Activated CD4-positive, alpha-beta T cell treated with anti-CD3 and anti-CD28 coated beads, Interleukin-2, amount 10 ng/mL, durations not matched to agents 24 days and 14 days (primary cell): ENCODE measurements at regions not wholly inside any gene's neighbourhood (a gene's known extent, or its start where the extent isn't known, plus 50 kb on each side); places are given as distances from the start of the nearest gene placed in this dataset.
"Not testable (repeated sequence)": the region's sequence is repeated elsewhere in the genome, so short reads cannot be mapped to it uniquely, and the experiment has no call there.

Experiments
- DNase-seq: peaks from one replicate; pipeline ENCODE4 v3.0.0; 2022
- H3K27ac Mint-ChIP-seq: one replicate; pipeline ENCODE4 v1.8.0; 2022; ENCODE audit warnings: mild to moderate bottlenecking, mixed read lengths
- H3K27me3 Mint-ChIP-seq: one replicate; pipeline ENCODE4 v1.8.0; 2022; ENCODE audit warnings: mixed read lengths
- H3K36me3 Mint-ChIP-seq: one replicate; pipeline ENCODE4 v1.8.0; 2022; ENCODE audit warnings: low read depth, mild to moderate bottlenecking, mixed read lengths
- H3K4me1 Mint-ChIP-seq: one replicate; pipeline ENCODE4 v1.8.0; 2021; ENCODE audit warnings: mixed read lengths
- H3K4me3 Mint-ChIP-seq: one replicate; pipeline ENCODE4 v1.8.0; 2022; ENCODE audit warnings: mild to moderate bottlenecking, moderate library complexity, mixed read lengths
- H3K9me3 Mint-ChIP-seq: one replicate; pipeline ENCODE4 v1.8.0; 2021; ENCODE audit warnings: mixed read lengths
- intact Hi-C: fragments of 100-400 bp; cut with micrococcal nuclease; formaldehyde crosslinking; loops from one replicate; pipeline ENCODE4 v1.15.1; 2023

DNA sequence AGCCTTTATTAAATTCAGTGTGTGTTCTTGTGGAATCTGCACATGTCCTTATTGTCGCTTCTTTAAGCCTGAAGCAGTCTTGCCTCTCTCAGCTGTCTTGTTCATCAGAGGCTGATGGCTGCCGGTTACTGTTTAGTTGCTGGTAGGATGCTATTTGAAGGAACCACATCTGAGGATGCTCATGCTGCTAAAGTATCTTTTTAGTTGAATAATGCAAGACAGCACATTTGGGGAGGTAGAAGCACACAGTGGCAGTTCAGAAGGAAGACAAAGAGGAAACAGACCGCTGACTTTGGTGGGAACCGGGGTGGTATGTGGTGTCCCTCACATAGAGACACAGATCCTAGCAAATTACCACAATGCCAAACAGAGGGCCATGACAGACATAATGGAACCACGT, 144.2 kb upstream of the HDDC2 start:
- H3K4me1 Mint-ChIP-seq = no peaks in the 10 kb centered on the region
- no peak for DNase-seq
- H3K27ac Mint-ChIP-seq = no peak overlapping the region
- intact Hi-C loops = no loop called here
- peaks cover 2% of the 10 kb centered on the region for H3K27me3 Mint-ChIP-seq
- no peak overlapping the region for H3K4me3 Mint-ChIP-seq
- no peaks in the 10 kb centered on the region for H3K9me3 Mint-ChIP-seq
- no peaks in the 10 kb centered on the region for H3K36me3 Mint-ChIP-seq

- intact Hi-C loops = no loop called here
- Mint-ChIP-seq H3K36me3 (no peaks in the 10 kb centered on the region), H3K4me1 (no peaks in the 10 kb centered on the region), H3K4me3 (no peak overlapping the region), H3K27ac (no peak overlapping the region), H3K9me3 (no peaks in the 10 kb centered on the region), H3K27me3 (no peaks in the 10 kb centered on the region)
- no peak for DNase-seq
Measured at GRCh38 chr6:125451750-125452149, 150.0 kb upstream of the HDDC2 start.

DNA sequence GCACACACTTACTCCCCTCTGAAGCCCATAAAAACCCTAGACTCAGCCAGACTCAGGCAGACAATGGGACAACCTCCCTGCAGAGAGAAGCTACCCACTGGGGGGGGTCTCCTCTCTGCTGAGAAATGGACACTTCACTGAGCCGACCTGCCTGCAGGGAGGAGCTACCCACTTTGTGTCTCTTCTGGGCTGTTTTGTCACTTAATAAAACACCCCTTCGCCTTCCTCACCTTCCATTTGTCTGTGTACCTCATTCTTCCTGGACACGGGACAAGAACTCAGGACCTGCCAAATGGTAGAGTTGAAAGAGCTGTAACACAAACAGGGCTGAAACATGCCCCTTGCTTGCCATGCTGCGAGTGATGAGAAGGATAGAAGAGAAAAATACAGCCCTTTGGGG, 151.7 kb upstream of the HDDC2 start:
- Mint-ChIP-seq H3K4me3 (no peak overlapping the region), H3K9me3 (no peaks in the 10 kb centered on the region), H3K4me1 (no peaks in the 10 kb centered on the region), H3K27me3 (no peaks in the 10 kb centered on the region), H3K36me3 (no peaks in the 10 kb centered on the region), H3K27ac (no peak overlapping the region)
- intact Hi-C loops = no loop called here
- no peak for DNase-seq

DNA sequence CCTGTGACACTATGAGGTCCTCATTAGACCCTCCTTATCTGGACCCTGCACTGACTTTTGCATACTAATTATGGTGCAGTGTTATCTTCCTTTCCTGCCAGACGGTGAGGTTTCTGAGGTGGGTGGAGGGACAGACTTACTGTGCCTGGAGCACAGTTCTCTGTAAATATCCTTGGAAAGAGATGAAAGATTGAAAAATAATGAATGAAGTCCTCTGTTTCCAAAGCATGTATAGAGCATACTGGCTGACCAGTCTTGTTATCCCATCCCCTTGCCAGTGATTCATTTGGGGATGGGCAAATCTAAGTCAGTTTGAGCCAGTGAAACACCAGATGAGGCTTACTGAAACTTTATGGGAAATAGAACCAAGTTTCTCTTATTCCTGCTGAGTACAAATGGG, 152.6 kb upstream of the HDDC2 start:
- no peaks in the 10 kb centered on the region for H3K36me3 Mint-ChIP-seq
- no peak overlapping the region for H3K4me3 Mint-ChIP-seq
- intact Hi-C loops = no loop called here
- no peak for DNase-seq
- no peaks in the 10 kb centered on the region for H3K9me3 Mint-ChIP-seq
- no peak overlapping the region for H3K27ac Mint-ChIP-seq
- no peaks in the 10 kb centered on the region for H3K4me1 Mint-ChIP-seq
- H3K27me3 Mint-ChIP-seq = no peaks in the 10 kb centered on the region

GRCh38 chr6:125458493-125458892, 156.7 kb upstream of the HDDC2 start:
- DNase-seq, H3K27me3 Mint-ChIP-seq, H3K9me3 Mint-ChIP-seq, H3K4me1 Mint-ChIP-seq, H3K4me3 Mint-ChIP-seq, H3K36me3 Mint-ChIP-seq, intact Hi-C loops, H3K27ac Mint-ChIP-seq: not testable (repeated sequence)

DNA sequence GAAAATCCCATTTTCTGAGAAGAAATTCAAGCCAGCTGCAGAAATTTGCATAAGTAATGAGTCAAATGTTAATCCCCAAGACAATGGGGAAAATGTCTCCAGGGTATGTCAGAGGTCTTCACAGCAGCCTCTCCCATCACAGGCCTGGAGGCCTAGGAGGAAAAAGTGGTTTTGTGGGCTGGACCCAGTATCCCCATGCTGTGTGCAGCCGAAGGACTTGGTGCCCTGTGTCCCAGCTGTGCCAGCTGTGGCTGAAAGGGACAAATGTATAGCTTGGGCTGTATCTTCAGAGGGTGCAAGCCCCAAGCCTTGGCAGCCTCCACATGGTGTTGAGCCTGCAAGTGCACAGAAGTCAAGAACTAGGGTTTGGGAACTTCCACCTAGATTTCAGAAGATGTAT, 163.6 kb upstream of the HDDC2 start:
- H3K4me3 Mint-ChIP-seq, H3K27me3 Mint-ChIP-seq, H3K36me3 Mint-ChIP-seq, intact Hi-C loops, H3K4me1 Mint-ChIP-seq, DNase-seq, H3K27ac Mint-ChIP-seq: not testable (repeated sequence)
- H3K9me3 Mint-ChIP-seq = peaks cover 11% of the 10 kb centered on the region

DNA sequence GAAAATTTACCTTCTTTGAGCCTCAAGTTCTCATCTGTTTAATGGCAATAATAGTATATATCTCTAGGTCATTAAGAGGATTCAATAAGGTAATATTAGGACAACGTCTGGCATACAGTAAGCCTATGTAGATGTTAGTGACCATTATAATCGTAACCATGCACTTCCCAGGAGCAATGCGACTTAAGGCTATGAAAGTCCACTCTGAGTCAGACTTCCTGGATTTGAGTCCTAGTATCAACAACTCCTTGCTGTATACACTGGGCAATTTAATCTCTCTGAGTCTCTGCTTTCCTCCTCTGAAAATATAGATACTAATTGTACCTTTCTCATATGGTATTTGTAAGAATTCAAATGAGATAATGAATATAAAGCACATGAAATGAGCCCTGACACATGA, 168.1 kb upstream of the HDDC2 start:
- DNase-seq = no peak
- Mint-ChIP-seq H3K4me3 (no peak overlapping the region), H3K27ac (no peak overlapping the region), H3K9me3 (peaks cover 6% of the 10 kb centered on the region), H3K4me1 (no peaks in the 10 kb centered on the region), H3K36me3 (no peaks in the 10 kb centered on the region), H3K27me3 (peaks cover 3% of the 10 kb centered on the region)
- intact Hi-C loops = no loop called here

- Mint-ChIP-seq H3K27me3 (peaks cover 2% of the 10 kb centered on the region), H3K27ac (no peak overlapping the region), H3K4me1 (no peaks in the 10 kb centered on the region), H3K4me3 (no peak overlapping the region), H3K9me3 (peaks cover 2% of the 10 kb centered on the region), H3K36me3 (no peaks in the 10 kb centered on the region)
- no peak for DNase-seq
- intact Hi-C loops = no loop called here
Measured at GRCh38 chr6:125471667-125472066, 169.9 kb upstream of the HDDC2 start.

DNA sequence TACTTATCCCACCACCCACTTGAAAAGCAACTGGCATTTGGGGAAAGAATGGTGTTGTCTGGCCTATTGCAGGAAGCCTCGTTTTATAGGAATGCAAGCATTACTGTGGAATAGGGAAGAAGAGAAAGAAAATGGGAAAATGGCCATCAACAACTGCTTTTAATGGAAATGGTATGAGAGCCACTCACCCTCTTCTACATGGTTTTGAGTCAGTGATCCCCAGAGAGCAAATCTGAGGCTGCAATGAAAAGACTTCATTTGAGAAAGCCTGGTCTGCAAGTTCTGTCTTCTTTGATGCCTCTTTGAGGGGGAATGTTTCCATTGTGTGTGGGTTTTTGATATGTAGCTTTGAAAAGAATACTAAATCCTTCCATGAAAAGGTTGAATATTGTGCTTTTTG, 172.3 kb upstream of the HDDC2 start:
- Mint-ChIP-seq H3K9me3 (no peaks in the 10 kb centered on the region), H3K4me3 (no peak overlapping the region), H3K36me3 (no peaks in the 10 kb centered on the region), H3K4me1 (no peaks in the 10 kb centered on the region), H3K27me3 (no peaks in the 10 kb centered on the region), H3K27ac (no peak overlapping the region)
- no peak for DNase-seq
- intact Hi-C loops = no loop called here

DNA sequence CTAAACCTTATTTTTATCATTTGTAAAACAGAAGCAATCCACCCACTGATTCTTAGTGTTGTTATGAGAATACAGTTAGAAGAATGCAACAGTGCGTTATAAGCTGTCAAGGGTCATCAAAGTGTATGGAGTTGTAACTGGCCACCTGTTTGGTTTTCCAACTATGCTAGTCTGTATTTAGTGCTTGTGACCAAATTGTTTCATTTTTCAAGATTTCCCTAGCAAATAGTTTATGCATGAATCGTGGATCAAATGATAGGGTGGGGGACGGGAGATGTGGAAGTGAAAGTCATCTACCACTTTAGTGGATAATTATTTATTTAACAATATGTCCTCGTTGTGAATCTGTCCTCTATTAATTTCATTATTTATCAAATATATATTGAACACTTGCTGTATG, 175.4 kb upstream of the HDDC2 start:
- intact Hi-C loops = no loop called here

DNA sequence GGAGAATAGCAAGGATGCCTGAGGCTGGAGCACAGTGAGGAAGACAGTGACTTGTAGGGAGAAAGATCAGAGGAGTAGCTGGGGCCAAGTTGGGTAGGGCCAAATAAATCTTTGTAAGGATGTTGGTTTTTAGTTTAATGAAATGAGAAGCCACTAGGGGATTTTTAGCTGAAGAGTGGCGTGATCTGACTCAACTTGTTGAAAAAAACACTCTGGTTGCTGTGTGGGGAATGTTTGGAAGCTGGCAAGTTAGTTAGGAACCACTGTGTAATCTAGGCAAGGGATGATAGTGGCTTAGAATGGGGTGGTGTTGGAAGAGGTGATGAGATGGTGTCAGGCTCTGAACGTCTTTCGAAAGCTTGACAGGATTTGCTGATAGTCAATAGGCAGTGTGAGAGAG, 176.1 kb upstream of the HDDC2 start:
- Mint-ChIP-seq H3K4me3 (no peak overlapping the region), H3K27ac (no peak overlapping the region), H3K27me3 (peaks cover 3% of the 10 kb centered on the region), H3K9me3 (no peaks in the 10 kb centered on the region), H3K36me3 (no peaks in the 10 kb centered on the region), H3K4me1 (no peaks in the 10 kb centered on the region)
- intact Hi-C loops = no loop called here
- DNase-seq = no peak

More for the DNA sequence above, 175.4 kb upstream of the HDDC2 start:
- Mint-ChIP-seq H3K36me3 (no peaks in the 10 kb centered on the region), H3K27me3 (peaks cover 3% of the 10 kb centered on the region), H3K27ac (no peak overlapping the region), H3K9me3 (no peaks in the 10 kb centered on the region), H3K4me1 (no peaks in the 10 kb centered on the region), H3K4me3 (no peak overlapping the region)
- no peak for DNase-seq

GRCh38 chr6:125480146-125480545, 178.4 kb upstream of the HDDC2 start:
- no peaks in the 10 kb centered on the region for H3K9me3 Mint-ChIP-seq
- H3K36me3 Mint-ChIP-seq = no peaks in the 10 kb centered on the region
- H3K4me1 Mint-ChIP-seq = no peaks in the 10 kb centered on the region
- peaks cover 3% of the 10 kb centered on the region for H3K27me3 Mint-ChIP-seq
- intact Hi-C loops = no loop called here
- no peak overlapping the region for H3K4me3 Mint-ChIP-seq
- no peak for DNase-seq
- no peak overlapping the region for H3K27ac Mint-ChIP-seq

- H3K4me3 Mint-ChIP-seq = no peak overlapping the region
- no peak overlapping the region for H3K27ac Mint-ChIP-seq
- peaks cover 3% of the 10 kb centered on the region for H3K27me3 Mint-ChIP-seq
- H3K4me1 Mint-ChIP-seq = no peaks in the 10 kb centered on the region
- intact Hi-C loops = no loop called here
- no peaks in the 10 kb centered on the region for H3K36me3 Mint-ChIP-seq
- DNase-seq = no peak
- no peaks in the 10 kb centered on the region for H3K9me3 Mint-ChIP-seq
Measured at GRCh38 chr6:125480571-125480970, 178.8 kb upstream of the HDDC2 start.

DNA sequence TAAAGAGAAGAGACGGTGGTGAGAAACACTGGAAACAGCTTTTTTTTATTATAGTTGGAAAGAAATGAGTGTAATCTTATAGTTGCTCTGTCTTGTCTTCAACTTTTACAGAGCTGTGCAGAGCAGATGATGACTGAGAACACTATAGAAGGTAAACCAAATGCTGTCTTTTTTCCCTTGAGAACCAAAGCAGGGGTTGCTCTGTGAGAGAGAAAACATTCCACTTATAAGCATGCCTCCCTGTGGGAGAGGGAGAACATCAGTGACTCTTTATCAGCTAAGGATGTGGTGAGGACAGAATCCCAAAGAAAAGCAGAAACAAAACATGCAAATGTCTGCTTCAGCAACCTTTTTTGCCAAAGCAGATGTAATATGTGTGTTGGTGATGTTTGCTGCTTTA, 179.3 kb upstream of the HDDC2 start:
- Mint-ChIP-seq H3K4me3 (no peak overlapping the region), H3K27me3 (peaks cover 3% of the 10 kb centered on the region), H3K36me3 (no peaks in the 10 kb centered on the region), H3K4me1 (no peaks in the 10 kb centered on the region), H3K27ac (no peak overlapping the region), H3K9me3 (no peaks in the 10 kb centered on the region)
- intact Hi-C loops = no loop called here
- DNase-seq = no peak

GRCh38 chr6:125485757-125486156, 184.0 kb upstream of the HDDC2 start:
- no peak for DNase-seq
- Mint-ChIP-seq H3K27ac (no peak overlapping the region), H3K27me3 (peaks cover 3% of the 10 kb centered on the region), H3K9me3 (no peaks in the 10 kb centered on the region), H3K4me3 (no peak overlapping the region), H3K36me3 (no peaks in the 10 kb centered on the region), H3K4me1 (no peaks in the 10 kb centered on the region)
- intact Hi-C loops = no loop called here

GRCh38 chr6:125486881-125487280, 185.1 kb upstream of the HDDC2 start:
- Mint-ChIP-seq H3K27ac (no peak overlapping the region), H3K9me3 (no peaks in the 10 kb centered on the region), H3K4me1 (no peaks in the 10 kb centered on the region), H3K27me3 (peaks cover 1% of the 10 kb centered on the region), H3K4me3 (no peak overlapping the region), H3K36me3 (no peaks in the 10 kb centered on the region)
- DNase-seq = no peak
- intact Hi-C loops = no loop called here
